Fibroblast of the conjunctiva (primary cell): ENCODE measurements at regions not wholly inside any gene's neighbourhood (a gene's known extent, or its start where the extent isn't known, plus 50 kb on each side); places are given as distances from the start of the nearest gene placed in this dataset.

ENCODE experiments used
- DNase-seq: peaks from one replicate; pipeline ENCODE4 v3.0.0-alpha.2; 2010; ENCODE audit warnings: low read depth

DNA sequence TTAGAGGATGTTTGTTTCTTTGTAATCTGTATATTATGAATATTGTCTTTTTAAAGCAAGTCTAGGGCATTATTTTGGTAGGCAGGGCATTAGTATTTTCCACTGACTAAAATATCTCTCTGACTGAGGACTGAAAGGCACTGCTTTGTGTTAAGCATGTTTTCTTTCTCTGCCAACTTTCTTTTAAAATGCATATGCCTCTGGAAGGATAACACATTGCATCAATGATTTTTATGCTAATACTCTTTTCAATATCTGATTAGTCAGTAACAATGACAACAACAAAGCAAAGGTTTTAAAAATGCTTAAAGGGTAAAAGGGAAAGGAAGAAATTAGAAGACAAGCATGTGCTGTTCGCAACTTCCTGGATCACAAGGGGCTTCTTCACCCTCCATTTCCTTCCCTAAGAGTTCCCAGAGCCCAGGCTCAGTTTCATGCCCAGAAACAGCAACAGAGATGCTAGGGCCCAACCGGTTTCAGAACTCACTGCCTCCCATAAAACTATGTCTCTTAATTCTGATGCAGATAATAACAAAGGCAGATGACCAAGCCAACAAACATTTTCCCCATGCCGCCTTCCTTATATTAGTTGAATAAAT lies 786.8 kb upstream of the ACVR2A start:
- no peak for DNase-seq

DNA sequence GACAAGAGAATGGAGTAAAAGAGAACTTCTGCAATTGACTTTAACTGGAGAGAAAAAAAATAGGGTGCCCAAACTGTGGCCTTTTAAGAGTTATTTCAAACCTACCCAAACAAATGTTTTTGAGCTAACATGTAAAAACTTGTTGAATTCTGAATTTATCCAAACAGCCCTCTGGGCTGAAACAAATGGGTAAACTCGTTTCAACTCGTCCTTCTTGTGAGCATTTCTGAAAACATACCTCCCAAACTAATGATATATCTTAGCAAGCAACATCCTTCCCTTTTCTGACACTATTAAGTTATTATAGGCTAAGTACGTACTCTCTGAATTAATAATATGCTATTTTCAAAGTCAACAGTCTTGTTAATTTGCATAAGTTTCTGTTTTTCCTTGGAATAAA lies 793.0 kb upstream of the ACVR2A start:
- DNase-seq = no peak

DNA sequence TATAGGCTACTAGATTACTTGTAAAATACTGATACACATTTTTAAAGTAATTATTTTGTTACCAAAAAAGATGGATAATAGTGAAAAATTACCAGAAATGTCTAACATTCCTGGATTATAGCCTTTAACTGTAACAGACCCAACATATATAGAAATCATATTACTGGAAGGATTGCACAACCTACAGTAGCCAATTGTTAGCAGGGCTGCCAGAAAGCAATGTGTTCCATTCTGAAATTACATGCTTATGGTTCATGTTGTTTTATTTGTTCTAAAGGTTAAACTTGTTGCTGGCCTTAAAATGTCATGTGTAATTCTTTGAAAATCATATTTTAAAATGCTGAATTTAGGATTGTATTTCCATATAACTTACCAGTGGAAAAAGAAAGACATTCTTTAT lies 793.6 kb upstream of the ACVR2A start:
- peak; percentile 21 for DNase-seq

DNA sequence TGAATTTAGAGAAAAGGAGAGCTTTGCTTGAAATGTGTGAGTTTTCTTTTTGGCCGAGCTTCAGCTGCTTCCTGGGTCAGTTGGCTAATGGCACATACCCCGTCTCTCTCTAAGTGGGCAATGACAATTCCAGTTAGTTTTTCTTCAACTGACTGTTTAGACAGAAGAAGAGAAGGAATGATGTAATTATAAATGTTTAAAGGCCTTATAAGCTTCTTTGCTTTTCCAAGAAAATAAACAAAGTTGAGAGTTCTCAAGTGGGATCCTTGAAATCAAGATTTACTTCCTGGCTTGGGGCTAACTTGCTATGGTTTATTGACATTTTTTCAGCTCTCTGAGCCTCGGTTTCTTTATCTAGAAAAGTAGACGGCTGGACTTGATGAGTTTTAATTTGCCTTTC lies 794.9 kb upstream of the ACVR2A start:
- DNase-seq = no peak

DNA sequence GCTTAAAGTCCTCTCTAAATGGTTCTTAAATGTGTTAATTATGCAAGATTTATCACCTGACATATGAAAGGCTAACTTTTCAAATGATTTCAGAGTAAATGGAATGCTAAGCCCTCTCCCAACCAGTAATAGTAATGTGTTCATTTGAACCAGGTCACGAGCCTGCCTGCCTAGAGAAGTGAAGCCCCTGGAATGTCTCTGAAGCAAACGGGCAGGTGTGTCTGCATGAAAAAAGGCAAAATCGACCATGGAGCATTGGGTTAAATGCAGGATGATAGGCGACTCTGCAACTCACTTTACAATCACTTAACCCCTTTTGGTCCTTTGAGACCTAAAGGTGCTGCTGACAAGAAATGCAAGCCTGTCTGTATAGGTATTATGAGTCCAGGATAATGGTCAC lies 798.4 kb upstream of the ACVR2A start:
- no peak for DNase-seq

DNA sequence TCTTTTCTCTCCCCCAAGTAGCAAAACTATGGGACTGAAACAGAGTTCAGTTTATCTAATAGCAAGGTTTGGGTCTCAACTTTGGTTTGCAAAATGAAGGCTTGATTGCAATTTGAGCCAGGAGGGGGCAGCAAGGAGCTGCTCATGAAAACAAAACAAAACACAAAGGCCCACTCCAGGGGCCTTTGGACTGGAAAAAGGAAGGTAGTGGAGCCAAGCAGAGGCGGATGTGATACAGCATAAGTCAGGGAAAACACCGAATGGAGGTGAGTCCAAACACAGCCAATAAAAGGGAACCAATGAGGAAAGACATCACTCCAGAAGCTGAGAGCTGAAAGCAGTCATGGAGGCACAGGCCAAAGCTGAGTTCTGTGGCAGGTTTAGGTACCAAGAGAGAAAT lies 799.7 kb upstream of the ACVR2A start:
- no peak for DNase-seq

DNA sequence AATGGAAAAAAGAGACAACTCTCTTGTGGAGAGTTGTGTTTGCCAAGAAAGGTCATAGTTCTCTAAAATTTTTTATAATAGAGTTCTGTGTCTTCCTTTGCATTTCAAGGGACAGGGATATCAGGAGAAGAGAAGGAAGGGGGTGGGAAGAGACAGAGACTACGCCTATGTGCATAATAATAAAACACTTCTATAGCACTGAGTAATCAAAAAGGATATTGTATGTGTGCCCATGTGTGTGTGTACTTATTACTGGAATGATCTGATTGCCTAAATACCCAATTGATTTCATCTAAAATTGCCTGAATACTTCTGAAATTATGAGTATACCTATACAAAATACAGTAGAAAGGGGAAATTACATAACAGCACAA lies 803.7 kb upstream of the ACVR2A start:
- DNase-seq = no peak

DNA sequence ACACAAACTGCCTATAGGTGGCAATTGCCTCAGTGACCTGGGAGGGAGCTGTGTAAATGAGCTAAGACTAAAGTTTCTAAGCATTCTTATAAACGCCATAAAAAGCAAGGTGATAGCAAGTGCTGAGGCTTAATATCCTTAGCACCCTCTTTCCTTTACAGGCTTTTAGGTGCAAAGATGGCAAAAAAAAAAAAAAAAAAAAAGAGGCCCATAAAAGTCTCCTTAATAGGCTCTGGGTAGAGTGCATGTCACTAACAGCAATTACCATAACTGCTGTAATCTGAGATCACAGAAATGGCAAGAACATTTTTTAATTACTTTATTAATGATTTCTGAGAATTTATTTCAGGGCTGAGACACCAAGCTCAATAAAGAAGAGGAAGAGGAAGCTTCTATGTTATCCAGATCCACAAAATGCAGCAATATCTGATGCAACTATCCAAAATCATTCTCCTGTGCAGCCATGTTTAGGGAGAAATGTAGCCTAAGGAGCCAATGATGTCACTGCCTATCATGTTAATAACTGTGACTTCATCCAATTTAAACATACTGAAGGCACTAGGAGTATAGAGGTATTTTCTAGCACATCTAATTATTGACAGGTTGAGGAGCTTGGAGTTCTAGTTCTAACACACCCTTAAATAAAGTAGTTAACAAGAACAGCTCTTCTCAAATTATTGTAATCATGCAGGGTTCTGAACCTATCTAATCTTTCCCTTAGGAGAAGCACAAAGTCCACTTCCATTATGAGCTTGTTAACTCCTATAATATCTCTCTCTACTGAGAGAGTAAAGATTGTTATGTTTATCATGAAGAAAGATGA lies 804.3 kb upstream of the ACVR2A start:
- no peak for DNase-seq

DNA sequence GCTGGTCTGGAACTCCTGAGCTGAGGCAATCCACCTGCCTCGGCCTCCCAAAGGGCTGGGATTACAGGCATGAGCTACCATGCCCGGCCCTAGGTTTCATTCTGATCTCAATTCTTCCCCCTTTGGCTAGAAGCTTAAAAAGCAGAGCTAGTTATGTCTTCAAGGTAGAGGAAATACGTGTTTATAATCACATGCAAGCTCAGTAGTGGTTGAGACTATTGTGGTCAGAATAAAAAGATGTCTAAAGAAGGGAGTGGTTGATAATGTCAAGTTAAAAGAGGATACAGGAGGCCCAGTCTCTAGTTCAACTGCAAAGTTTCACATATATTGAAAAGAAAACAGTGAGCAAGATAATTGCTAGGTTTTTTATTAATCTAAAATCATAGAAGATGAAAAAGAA lies 807.8 kb upstream of the ACVR2A start:
- DNase-seq = no peak

DNA sequence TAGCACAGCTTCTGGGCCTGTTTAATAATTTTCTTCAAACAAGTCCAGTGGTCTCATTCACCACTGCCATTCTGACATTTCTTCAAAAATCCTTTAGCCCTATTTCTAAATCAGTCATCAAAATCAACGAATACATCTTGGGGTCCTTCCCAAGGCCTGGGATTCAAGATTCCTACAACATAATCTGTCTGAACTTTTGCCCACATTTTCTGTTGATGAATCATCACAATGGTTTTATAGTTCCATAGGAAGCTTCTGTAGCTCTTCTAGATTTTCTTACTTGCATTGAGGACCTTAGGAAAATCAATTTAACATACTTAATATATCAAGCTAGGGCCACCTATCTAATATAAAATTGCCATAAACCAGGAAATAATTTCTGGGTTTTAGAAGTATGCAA lies 811.8 kb upstream of the ACVR2A start:
- DNase-seq = no peak

DNA sequence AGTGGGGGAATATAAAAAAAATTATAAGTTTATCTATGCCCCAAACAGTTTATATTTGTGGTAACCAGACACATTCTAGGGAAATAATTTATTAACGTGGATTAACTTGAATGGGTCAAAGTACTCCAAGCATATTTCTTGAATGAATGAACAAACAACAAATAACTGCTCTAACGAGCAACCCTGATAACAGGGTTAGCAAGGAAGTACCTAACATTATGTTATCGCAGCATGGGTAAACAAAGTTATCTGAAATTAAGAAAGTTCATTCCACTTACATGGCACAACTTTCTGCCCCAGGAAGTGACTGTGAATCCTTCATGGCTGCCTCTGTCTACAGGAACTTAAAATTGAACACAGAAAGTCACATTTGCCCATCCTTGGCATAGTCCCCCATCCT lies 812.9 kb upstream of the ACVR2A start:
- no peak for DNase-seq

DNA sequence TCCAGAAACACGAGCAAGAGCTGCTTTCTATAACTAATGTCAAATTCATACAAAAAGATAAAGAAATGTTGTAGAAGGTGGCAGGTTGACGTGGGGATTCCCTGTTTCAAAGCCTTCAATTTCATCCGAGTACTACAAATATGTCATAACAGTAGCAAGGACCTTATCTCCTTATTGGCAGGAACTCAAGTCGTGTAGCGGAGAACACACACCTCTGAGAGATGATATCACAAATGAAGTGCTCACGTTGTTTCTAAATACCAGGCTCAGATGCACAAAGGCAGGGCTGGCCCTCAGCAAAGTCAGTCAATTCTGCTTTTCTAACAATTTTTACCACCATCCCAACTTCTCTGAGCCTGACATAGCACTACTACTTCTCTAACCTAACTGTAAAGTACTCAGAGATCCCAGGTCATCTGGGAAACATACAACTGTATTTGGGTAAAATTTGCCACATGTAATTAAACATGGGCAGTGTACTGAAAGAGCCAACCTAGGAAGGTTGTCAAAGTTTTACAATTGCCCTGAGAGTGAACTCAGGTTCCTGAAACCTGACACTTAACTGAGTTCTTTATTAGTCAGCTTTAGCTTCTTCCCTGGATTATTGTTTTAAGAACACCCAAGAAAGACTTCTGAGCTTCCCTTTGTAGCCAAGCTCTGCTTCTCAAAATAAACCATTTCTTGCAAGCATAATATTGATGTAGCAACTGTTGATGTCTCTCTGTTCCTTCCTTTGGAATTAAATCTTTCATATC lies 813.7 kb upstream of the ACVR2A start:
- peak; percentile 47 for DNase-seq

DNA sequence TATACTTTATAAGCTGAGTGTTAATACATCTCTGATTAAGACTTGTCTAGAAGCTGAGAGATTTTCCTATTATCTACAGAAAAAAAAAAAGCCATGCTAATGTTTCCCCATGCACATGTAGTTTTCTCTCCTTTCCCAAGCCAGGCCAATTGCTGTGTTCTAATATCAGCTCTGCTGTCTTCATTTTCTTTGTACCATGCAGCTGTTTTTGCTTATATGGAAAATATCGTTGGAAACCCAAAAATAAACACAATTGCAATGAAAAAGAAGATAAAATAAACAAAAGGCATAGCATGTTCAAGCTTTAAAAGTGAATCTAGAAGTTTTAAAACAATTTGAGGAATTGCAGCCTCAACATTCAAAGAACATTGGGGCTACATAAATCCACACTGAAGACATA lies 817.4 kb upstream of the ACVR2A start:
- DNase-seq = no peak

DNA sequence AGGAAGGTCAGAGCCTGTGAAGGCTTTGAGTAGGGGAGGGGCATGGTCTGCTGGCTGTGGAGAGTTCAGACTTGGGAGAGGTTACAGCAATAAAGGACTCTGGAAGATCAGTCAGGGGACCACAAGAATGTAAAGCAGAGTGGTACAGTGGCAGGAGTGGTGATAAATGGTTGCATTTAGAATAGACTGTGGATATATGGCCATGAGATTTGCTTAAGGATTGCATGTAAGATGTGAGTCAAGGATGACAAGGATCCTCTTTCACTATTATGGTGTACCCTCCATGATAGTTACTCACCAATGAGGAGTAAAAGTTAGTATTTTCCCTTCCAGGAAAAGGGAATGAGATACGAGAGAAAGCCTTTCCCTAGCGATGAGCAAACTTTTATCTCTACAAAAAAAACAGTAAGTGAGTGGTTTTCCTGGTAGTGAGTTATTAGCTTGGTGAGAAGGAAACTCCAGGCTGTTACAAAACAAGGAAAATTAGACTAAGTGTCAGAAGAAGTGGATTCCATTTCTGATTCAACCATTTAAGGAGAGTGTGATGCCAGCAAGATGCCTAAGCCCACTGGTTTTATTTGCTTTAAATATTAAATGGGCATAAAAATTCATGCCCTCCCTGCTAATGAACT lies 818.0 kb upstream of the ACVR2A start:
- no peak for DNase-seq

DNA sequence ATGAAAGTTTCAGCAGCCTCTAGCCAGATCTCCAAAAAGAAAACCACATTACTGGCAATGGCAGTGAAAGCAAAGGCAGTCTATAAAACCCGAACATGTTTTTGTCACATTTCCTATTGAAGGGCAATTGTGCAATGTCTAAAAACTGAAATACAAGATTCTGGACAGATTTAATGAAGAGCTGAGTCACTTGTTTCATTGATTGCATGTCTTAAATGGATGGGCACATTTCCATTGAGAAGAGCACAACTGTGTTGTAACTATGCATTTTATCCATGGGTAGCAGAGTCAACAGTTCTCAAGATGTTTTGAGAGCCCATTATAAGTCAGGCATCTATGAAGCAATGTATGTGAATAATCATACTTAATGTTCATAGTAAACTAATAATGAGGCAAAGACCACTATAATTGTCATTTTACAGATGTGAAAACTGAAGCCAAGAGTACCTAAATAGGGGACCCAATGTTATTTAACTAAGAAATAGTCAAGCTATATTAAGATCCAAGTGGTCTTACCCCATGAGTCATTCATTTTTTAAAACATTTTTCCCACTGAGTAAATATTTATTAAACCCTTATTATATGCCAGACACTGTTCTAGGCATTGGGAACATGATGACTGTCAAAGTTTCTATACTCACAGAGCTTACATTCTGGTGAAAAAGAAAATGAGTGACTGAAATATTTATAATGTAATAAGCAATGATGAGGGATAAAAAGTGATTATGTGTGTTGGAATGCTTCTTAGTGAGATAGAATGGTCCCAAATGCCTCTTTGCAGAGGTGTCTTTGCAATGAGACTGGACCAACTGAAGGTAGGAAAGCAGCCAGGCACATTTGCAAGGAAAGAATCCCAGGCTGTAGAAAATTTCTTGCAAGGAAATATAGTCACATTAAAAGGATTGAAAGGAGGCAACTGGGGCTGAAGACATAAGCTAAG lies 818.9 kb upstream of the ACVR2A start:
- peak; percentile 90 for DNase-seq

DNA sequence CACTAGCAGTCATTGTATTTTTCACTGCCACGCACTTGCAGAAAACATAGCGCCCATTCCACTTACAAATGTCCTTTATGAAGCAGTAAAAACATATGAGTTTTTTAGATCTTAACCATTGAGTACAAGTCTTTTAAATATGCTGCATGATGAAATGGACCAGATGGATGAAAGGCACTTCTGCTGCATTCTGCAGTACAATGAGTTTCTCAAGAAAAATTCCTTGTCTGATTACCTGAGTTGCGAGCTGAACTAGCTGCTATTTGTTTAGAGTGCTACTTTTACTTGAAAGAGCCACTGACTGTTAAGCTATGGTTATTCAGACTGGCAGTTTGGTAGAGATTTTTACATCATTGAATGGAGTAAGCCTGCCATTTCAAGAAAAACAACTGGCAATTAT lies 825.5 kb upstream of the ACVR2A start:
- DNase-seq = no peak

DNA sequence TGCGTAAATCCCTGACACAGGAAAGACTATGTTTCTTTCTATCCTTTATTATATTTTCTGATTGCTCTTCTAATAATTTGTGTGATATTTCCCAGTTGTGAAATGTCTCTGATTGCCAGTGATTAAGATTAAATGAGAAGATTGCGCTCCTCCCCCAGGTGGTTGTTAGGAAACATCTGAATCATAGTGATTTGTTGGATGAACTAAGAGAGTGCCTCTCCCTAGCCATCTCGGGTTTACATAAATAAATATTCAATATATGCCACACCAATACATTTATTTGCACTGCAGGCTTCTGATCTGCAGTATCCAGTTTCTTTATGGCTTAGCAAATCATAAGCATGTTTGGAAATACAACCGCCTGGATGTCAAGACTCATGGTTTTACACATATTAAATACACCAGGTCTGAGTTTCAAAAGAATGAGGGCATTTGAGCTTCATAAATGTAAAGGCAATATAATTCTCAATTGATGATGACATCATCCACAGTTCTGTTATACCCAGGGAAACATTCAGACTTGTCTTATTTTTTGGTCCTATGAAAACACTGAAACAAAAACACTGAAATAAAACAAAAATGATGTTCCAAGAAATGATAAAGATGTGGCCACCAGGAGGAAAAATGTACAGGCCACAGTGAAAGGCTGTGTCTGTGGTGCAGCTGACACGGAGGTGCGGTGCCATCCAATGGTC lies 826.7 kb upstream of the ACVR2A start:
- DNase-seq = no peak

DNA sequence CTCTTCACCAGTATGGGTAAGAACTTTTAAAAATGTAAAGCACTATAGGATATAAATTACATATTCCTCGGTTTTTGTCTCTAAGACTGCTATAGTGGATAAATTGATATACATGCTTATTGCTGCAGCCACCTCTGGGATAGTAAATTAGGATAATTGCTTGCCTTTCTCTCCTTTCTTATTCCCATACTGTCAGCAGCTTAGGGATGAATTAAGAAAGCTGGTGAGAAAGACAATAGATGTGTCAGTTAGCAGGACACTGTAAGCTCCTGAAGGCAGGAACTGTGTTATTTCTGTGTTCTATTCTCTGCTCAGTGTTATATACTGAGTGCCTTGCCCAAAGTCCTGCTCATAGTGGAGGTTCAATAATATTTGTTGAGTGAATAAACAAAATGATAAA lies 828.6 kb upstream of the ACVR2A start:
- no peak for DNase-seq

DNA sequence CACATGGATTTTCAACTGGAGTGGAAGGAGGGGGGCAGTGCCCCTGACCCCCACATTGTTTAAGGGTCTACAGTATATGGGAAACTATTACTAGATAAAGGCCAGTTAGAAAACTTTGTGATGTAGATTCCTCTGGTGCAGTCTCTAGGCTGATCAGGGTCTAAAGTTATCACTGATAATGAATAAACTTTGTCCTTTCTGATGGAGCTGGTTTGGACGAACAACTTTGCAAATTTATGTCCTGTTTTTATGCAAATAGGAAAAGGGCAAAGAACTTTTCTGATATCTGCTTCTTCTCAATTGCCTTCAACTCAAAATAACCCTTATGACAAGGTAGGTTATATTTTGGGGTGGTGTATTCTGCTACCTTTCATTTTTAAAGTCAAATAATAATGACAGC lies 829.2 kb upstream of the ACVR2A start:
- no peak for DNase-seq

DNA sequence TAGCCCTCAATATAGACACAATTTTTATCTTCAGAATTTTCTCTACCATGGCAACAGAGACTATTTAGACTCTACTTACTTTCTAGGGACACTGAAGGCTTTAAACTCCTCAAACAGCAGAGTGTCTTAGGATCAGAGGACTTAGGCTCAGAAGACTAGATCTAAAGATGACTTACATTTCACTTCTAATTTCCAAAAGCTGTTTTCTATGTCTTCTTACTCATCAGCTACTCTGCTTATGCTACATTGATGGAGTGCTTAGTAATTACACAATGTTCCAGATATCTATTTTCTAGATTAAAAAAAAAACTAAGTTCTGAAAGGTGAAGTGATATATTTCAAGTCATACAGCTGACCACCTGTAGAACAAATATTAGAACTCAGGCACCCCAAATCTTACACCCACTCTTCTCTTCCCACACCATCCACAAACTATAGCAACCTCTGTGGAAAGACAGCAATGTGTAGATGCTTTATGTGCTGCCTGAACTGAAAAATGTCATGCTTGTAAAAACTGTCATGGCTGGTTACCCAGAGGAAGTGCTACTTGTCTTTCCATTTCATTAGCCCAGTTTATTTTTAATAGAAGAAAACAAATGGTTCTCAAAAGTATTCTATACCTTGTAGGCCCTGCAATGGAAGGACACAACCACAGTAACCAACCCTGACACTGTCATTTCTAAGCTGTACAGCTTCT lies 831.0 kb upstream of the ACVR2A start:
- DNase-seq = no peak

DNA sequence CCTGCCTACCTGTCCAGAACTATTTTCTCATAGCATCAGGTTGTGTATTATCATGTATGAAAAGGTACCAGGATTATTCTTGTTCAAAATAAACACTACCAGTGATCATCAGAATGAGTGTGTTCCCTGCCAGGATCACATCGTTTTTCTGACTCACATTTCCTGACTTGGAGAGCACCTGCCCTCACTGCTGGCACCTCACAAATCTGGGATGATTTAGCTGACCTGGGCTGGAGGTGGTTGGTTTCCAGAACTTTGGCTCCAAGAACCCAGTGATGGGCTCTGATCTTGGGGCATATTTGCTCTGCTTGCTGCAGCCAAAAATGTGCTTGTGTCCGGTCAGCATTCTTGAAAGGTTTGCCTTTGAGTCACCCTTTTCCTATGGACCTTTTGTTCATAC lies 836.3 kb upstream of the ACVR2A start:
- DNase-seq = no peak
